Ishikawa (cell line): ENCODE measurements at regions not wholly inside any gene's neighbourhood (a gene's known extent, or its start where the extent isn't known, plus 50 kb on each side); places are given as distances from the start of the nearest gene placed in this dataset.

ENCODE experiments used
- CEBPB ChIP-seq: IDR thresholded peaks from 2 replicates; pipeline ENCODE4 v1.6.1; 2012
- CREB1 ChIP-seq: IDR thresholded peaks from 2 replicates; pipeline ENCODE4 v1.6.1; 2012; ENCODE audit warnings: low read depth
- EGR1 ChIP-seq: IDR thresholded peaks from 2 replicates; pipeline ENCODE4 v1.6.1; 2012
- EP300 ChIP-seq: IDR thresholded peaks from 2 replicates; pipeline ENCODE4 v1.6.1; 2012; ENCODE audit warnings: borderline replicate concordance
- FOXM1 ChIP-seq: IDR thresholded peaks from 2 replicates; pipeline ENCODE4 v1.6.1; 2012; ENCODE audit warnings: low read depth, borderline replicate concordance
- NFIC ChIP-seq: IDR thresholded peaks from 2 replicates; pipeline ENCODE4 v1.6.1; 2012
- RAD21 ChIP-seq: IDR thresholded peaks from 2 replicates; pipeline ENCODE4 v1.6.1; 2012; ENCODE audit warnings: low read depth
- TAF1 ChIP-seq: IDR thresholded peaks from 2 replicates; pipeline ENCODE4 v1.6.1; 2012; ENCODE audit warnings: low read depth, mild to moderate bottlenecking
- TCF12 ChIP-seq: IDR thresholded peaks from 2 replicates; pipeline ENCODE4 v1.6.1; 2012; ENCODE audit warnings: low read depth
- TEAD4 ChIP-seq: IDR thresholded peaks from 2 replicates; pipeline ENCODE4 v1.6.1; 2012
- YY1 ChIP-seq: IDR thresholded peaks from 2 replicates; pipeline ENCODE4 v1.6.1; 2012; ENCODE audit warnings: low read depth
- ZBTB7A ChIP-seq: IDR thresholded peaks from 2 replicates; pipeline ENCODE4 v1.6.1; 2012; ENCODE audit warnings: low read depth
- TF ChIP-seq, protein P1 (sequence below): IDR thresholded peaks from 2 replicates; pipeline ENCODE4 v1.6.1; 2012; ENCODE audit warnings: low read depth, mild to moderate bottlenecking
- TF ChIP-seq, protein P2 (sequence below): IDR thresholded peaks from 2 replicates; pipeline ENCODE4 v1.6.1; 2012
- TF ChIP-seq, protein P3 (sequence below): IDR thresholded peaks from 2 replicates; pipeline ENCODE4 v1.6.1; 2012

DNA sequence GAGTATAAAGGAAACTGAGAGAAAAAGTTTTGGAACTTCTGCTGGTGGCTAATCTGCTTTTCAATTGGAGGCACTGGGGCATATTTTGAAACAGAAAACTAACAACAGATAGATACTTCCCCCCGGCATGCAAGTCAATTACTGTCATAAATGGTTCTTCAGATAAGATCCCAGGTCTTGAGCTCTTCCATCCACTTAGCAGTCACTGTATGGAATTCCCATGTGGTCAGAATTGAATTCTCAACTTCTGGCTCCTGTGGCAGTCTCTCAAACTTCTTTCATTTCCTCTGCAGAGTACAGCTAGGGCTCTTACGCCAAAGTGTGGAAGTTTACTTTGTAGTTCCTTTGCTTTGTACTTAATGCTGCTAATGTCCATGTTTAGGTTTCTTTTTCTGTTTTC, 452.2 kb downstream of the IPO8 start:
- no peak for TF ChIP-seq NFIC
- TF ChIP-seq CREB1: no peak
- no peak for TF ChIP-seq FOXM1
- no peak for TF ChIP-seq YY1
- no peak for TF ChIP-seq EGR1
- TF ChIP-seq, protein P1, sequence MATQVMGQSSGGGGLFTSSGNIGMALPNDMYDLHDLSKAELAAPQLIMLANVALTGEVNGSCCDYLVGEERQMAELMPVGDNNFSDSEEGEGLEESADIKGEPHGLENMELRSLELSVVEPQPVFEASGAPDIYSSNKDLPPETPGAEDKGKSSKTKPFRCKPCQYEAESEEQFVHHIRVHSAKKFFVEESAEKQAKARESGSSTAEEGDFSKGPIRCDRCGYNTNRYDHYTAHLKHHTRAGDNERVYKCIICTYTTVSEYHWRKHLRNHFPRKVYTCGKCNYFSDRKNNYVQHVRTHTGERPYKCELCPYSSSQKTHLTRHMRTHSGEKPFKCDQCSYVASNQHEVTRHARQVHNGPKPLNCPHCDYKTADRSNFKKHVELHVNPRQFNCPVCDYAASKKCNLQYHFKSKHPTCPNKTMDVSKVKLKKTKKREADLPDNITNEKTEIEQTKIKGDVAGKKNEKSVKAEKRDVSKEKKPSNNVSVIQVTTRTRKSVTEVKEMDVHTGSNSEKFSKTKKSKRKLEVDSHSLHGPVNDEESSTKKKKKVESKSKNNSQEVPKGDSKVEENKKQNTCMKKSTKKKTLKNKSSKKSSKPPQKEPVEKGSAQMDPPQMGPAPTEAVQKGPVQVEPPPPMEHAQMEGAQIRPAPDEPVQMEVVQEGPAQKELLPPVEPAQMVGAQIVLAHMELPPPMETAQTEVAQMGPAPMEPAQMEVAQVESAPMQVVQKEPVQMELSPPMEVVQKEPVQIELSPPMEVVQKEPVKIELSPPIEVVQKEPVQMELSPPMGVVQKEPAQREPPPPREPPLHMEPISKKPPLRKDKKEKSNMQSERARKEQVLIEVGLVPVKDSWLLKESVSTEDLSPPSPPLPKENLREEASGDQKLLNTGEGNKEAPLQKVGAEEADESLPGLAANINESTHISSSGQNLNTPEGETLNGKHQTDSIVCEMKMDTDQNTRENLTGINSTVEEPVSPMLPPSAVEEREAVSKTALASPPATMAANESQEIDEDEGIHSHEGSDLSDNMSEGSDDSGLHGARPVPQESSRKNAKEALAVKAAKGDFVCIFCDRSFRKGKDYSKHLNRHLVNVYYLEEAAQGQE: no peak
- no peak for TF ChIP-seq ZBTB7A
- TF ChIP-seq TCF12: no peak
- TF ChIP-seq, protein P2, sequence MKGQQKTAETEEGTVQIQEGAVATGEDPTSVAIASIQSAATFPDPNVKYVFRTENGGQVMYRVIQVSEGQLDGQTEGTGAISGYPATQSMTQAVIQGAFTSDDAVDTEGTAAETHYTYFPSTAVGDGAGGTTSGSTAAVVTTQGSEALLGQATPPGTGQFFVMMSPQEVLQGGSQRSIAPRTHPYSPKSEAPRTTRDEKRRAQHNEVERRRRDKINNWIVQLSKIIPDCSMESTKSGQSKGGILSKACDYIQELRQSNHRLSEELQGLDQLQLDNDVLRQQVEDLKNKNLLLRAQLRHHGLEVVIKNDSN: no peak
- TF ChIP-seq TEAD4: no peak
- TF ChIP-seq, protein P3, sequence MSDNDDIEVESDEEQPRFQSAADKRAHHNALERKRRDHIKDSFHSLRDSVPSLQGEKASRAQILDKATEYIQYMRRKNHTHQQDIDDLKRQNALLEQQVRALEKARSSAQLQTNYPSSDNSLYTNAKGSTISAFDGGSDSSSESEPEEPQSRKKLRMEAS: no peak
- TF ChIP-seq RAD21: no peak
- TF ChIP-seq EP300: no peak
- TF ChIP-seq CEBPB: no peak

DNA sequence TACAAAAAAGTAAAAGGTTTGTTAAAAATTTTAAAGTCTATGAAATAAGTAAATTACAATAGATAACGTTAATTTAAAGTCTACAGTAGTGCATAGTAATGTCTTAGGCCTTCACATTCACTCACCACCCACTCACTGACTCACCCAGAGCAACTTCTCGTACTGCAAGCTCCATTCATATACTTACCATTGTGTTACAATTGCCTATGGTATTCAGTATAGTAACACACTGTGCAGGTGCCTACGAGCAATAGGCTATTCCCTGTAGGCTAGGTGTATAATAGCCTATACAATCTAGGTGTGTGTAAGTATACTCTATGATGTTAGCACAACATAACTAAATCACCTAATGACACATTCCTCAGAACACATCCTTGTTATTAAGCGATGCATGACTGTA, 435.3 kb upstream of the TMTC1 start:
- TF ChIP-seq TCF12 (no peak), TAF1 (no peak), EP300 (no peak), CREB1 (no peak), RAD21 (no peak), EGR1 (no peak), ZBTB7A (no peak), CEBPB (no peak), FOXM1 (no peak), NFIC (no peak), TEAD4 (no peak), YY1 (no peak)
- TF ChIP-seq, protein P3: no peak
- TF ChIP-seq, protein P1: no peak
- TF ChIP-seq, protein P2: no peak

DNA sequence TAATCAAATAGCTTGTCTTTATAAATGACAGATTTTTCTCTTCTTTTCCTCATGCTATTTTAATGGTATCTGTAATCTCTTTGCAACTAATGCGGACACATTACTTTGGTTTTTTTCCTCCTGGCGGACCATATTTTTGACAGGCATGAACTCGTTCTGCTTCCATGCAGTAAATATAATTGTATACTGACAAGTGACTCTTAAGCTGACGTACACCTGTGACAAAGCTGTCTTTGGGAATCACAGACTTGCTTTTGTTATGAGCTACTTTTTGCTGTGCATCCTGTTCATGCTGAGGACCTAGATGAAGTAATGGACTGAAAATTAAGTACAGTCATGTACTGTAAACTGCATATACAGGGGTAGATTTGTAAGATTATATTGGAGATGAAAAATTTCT, 434.3 kb upstream of the TMTC1 start:
- TF ChIP-seq NFIC (no peak), TEAD4 (no peak), EGR1 (no peak), TAF1 (no peak), CREB1 (no peak), ZBTB7A (no peak), YY1 (no peak)
- TF ChIP-seq, protein P2: no peak
- TF ChIP-seq, protein P1: no peak
- TF ChIP-seq, protein P3: no peak

DNA sequence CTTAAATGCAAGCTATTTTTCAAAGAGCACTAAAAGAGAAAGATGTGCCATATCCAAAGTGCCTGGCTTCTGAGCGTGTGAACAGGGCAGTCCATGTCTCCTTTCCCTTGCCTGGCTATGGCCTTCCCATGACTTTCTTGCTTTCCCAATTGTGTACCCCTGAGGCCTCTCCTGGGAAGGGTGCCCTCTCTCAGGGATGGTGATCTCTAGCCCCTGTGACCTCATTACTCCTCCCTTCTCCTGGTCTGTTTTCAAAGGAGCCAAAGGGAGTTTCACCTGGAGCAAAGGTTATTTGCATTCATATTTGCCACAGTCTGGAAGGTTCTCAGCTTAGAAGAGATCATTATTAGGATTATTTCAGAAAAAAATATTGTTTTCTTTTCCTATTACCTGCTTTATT, 429.4 kb upstream of the TMTC1 start:
- TF ChIP-seq TEAD4: no peak

DNA sequence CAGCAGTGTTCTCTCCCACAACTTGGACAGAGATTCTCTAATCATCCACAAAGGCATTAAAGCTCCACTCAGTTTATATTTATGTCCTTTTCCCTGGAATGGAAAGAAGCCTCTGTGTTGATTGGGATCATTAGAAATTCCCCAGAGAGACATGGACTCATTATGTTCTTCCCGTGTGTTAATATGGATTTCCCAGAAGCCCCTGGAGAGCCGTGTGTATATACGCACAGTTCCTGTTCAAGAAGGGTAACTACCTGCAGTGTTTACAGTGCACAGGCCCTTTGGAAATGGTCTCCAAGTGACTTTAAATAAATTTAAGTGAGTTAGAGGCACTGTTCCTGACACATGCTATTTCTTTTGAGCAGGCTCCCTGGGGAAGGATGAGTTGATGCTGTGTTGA, 428.0 kb upstream of the TMTC1 start:
- TF ChIP-seq, protein P3: no peak
- TF ChIP-seq EGR1 (no peak), RAD21 (no peak), ZBTB7A (no peak), TEAD4 (no peak), CEBPB (no peak), CREB1 (no peak), NFIC (no peak), TAF1 (no peak), YY1 (no peak), EP300 (no peak), FOXM1 (no peak), TCF12 (no peak)
- TF ChIP-seq, protein P2: no peak
- TF ChIP-seq, protein P1: no peak
